ENCODE measurements at regions not wholly inside any gene's neighbourhood (a gene's known extent, or its start where the extent isn't known, plus 50 kb on each side); places are given as distances from the start of the nearest gene placed in this dataset.

- Histone ChIP-seq H3K9me3 (ENCODE audit: control insufficient read depth, insufficient read depth, low read depth, low read length) (no peaks in the 10 kb centered on the region), H3K4me3 (ENCODE audit: low read depth in 2 of 2, low read length in 2 of 2) (no peak overlapping the region), H3K27ac (ENCODE audit: low read length) (no peak overlapping the region), H3K4me1 (ENCODE audit: control insufficient read depth, insufficient read depth, low read length) (no peaks in the 10 kb centered on the region), H3K36me3 (ENCODE audit: control insufficient read depth, insufficient read depth, low read length) (no peaks in the 10 kb centered on the region), H3K27me3 (ENCODE audit: control insufficient read depth, insufficient read depth, low read length) (no peaks in the 10 kb centered on the region)
- ATAC-seq (no peak), DNase-seq (ENCODE audit: low read depth, low spot score) (no peak)
- BruUV-seq (replicated peaks) = no TSS peak
- in situ Hi-C loops (cut with HindIII; ENCODE audit: low pct_unique_long_range_greater_than_20kb, low sequenced_read_pairs) = no loop called here
- TF ChIP-seq REST (IDR thresholded peaks at IDR 0.05; ENCODE audit: insufficient read depth in 1 of 2, low read depth in 2 of 2, low read length in 1 of 2) = no peak
- no peak for TF ChIP-seq POLR2AphosphoS5 (IDR thresholded peaks at IDR 0.05; ENCODE audit: low read depth, low read length)
- TF ChIP-seq CTCF (IDR thresholded peaks at IDR 0.05) = no peak
- no peak for TF ChIP-seq SIN3A (IDR thresholded peaks at IDR 0.05; ENCODE audit: borderline replicate concordance, insufficient read depth, low read depth, low read length)
- TF ChIP-seq TCF7L2 (IDR thresholded peaks at IDR 0.05; ENCODE audit: low read depth, low read length) = no peak
- intact Hi-C loops (cut with micrococcal nuclease; ENCODE audit: unreplicated experiment) = no loop called here
- CTCF ChIA-PET = no interaction called here
- POLR2A ChIA-PET = no interaction called here
Observed at GRCh38 chr18:54762386-54762785, 65.9 kb upstream of the RAB27B start.

GRCh38 chr18:54764786-54765185 is 63.5 kb upstream of the RAB27B start:
- H3K9me3 ChIP-seq (ENCODE audit: control insufficient read depth, insufficient read depth, low read depth, low read length) = no peaks in the 10 kb centered on the region
- POLR2A ChIA-PET = no interaction called here
- TF ChIP-seq POLR2AphosphoS5 (IDR thresholded peaks at IDR 0.05; ENCODE audit: low read depth, low read length) (no peak), TCF7L2 (IDR thresholded peaks at IDR 0.05; ENCODE audit: low read depth, low read length) (no peak), CTCF (IDR thresholded peaks at IDR 0.05) (no peak), SIN3A (IDR thresholded peaks at IDR 0.05; ENCODE audit: borderline replicate concordance, insufficient read depth, low read depth, low read length) (no peak), REST (IDR thresholded peaks at IDR 0.05; ENCODE audit: insufficient read depth in 1 of 2, low read depth in 2 of 2, low read length in 1 of 2) (no peak)
- intact Hi-C loops (cut with micrococcal nuclease; ENCODE audit: unreplicated experiment) = no loop called here
- H3K4me1 ChIP-seq (ENCODE audit: control insufficient read depth, insufficient read depth, low read length) = no peaks in the 10 kb centered on the region
- H3K36me3 ChIP-seq (ENCODE audit: control insufficient read depth, insufficient read depth, low read length) = no peaks in the 10 kb centered on the region
- no peak for ATAC-seq
- in situ Hi-C loops (cut with HindIII; ENCODE audit: low pct_unique_long_range_greater_than_20kb, low sequenced_read_pairs) = no loop called here
- H3K27me3 ChIP-seq (ENCODE audit: control insufficient read depth, insufficient read depth, low read length) = no peaks in the 10 kb centered on the region
- CTCF ChIA-PET = no interaction called here
- no peak for DNase-seq (ENCODE audit: low read depth, low spot score)
- BruUV-seq (replicated peaks) = no TSS peak
- H3K27ac ChIP-seq (ENCODE audit: low read length) = no peak overlapping the region
- no peak overlapping the region for H3K4me3 ChIP-seq (ENCODE audit: low read depth in 2 of 2, low read length in 2 of 2)
